ENCODE measurements at regions not wholly inside any gene's neighbourhood (a gene's known extent, or its start where the extent isn't known, plus 50 kb on each side); places are given as distances from the start of the nearest gene placed in this dataset.

DNA sequence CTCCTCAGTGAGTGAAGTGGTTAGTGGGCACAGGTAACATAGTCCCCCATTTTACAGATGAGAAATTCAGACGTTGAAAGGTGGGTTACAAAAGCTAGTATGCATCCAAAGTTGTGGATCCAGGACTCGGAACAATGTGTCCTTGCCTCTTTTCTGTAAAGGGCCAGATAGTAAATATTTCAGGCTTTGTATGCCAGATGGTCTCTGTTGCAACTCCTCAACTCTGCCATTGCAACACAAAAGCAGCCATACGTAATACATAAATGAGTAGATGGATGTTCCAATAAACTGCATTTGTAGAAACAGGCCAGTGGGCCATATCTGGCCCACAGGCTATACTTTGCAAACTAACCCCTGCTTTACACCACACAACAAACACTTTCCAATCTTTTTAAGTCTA is 166.6 kb upstream of the PKDCC start:
- DNase-seq (ENCODE audit: low read depth) = no peak
- no peak overlapping the region for H3K4me3 ChIP-seq (ENCODE audit: low read length)
- TF ChIP-seq, protein P1, sequence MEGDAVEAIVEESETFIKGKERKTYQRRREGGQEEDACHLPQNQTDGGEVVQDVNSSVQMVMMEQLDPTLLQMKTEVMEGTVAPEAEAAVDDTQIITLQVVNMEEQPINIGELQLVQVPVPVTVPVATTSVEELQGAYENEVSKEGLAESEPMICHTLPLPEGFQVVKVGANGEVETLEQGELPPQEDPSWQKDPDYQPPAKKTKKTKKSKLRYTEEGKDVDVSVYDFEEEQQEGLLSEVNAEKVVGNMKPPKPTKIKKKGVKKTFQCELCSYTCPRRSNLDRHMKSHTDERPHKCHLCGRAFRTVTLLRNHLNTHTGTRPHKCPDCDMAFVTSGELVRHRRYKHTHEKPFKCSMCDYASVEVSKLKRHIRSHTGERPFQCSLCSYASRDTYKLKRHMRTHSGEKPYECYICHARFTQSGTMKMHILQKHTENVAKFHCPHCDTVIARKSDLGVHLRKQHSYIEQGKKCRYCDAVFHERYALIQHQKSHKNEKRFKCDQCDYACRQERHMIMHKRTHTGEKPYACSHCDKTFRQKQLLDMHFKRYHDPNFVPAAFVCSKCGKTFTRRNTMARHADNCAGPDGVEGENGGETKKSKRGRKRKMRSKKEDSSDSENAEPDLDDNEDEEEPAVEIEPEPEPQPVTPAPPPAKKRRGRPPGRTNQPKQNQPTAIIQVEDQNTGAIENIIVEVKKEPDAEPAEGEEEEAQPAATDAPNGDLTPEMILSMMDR (conservative IDR thresholded peaks at IDR 0.05; ENCODE audit: low read depth, low read length) = no peak

DNA sequence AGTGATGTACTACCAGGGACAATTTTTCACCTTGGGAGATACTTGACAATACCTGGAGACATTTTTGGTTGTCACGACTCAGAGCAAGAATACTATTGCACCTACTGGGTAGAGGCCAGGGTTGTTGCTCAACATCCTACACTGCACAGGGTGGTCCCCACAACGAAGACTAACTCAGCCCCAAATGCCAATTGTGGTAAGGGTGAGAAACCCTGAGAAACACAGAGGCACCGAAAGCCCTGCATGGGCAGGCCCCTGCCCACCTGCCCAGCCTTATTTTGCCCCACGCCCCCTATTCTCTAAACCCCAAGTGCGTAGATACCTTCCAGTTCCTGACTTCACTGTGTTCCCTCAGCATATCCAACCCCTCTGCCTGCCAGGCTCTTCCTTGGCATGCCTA is 163.1 kb upstream of the PKDCC start:
- no peak for DNase-seq (ENCODE audit: low read depth)
- TF ChIP-seq, protein P1 (conservative IDR thresholded peaks at IDR 0.05; ENCODE audit: low read depth, low read length) = no peak
- no peak overlapping the region for H3K4me3 ChIP-seq (ENCODE audit: low read length)

GRCh38 chr2:41886145-41886664 is 161.6 kb upstream of the PKDCC start:
- no peak overlapping the region for H3K4me3 ChIP-seq (ENCODE audit: low read length)
- no peak for DNase-seq (ENCODE audit: low read depth)
- TF ChIP-seq, protein P1 (conservative IDR thresholded peaks at IDR 0.05; ENCODE audit: low read depth, low read length) = no peak

DNA sequence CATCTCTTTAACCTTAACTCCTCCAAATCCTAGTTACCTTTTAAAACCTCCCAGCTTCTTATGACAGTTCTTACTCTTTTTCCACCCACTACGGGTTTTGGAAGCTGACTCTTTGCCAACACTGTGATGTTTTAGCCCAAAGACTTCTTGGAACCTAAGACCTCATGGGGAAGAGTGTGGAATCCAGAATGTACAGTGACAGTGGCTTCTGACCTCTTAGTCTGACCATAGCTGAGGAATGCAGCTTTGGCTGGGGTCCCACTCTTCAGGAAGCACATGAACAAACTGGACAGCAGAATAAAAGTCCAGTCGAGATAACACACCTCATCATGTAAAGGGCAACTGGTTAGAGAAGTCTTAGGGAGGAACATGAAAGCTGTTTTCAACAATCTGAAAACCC is 161.1 kb upstream of the PKDCC start:
- TF ChIP-seq, protein P1 (conservative IDR thresholded peaks at IDR 0.05; ENCODE audit: low read depth, low read length) = no peak
- H3K4me3 ChIP-seq (ENCODE audit: low read length) = no peak overlapping the region
- DNase-seq (ENCODE audit: low read depth) = no peak

GRCh38 chr2:41890341-41890740 is 157.5 kb upstream of the PKDCC start:
- TF ChIP-seq, protein P1 (conservative IDR thresholded peaks at IDR 0.05; ENCODE audit: low read depth, low read length) = no peak
- H3K4me3 ChIP-seq (ENCODE audit: low read length) = no peak overlapping the region
- DNase-seq (ENCODE audit: low read depth) = no peak

DNA sequence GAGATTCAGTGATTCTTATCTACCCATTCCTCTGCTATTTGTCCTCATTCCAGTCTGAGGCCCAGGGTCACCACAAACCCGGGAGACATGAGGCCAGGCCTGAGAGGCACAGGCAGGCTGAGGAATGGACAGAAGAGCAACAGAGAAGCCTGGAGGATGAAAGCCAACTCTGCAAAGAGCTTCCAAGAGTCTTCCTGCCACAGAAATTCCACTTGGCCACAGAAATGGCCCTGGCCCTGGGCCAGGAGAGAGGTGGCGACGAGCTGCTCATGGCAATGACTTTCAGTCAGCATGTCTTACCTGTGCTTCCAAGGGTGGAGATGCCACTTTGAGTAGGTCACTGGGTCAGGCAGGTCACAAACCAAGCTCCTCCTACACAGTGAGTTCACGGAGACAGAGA is 155.3 kb upstream of the PKDCC start:
- TF ChIP-seq, protein P1 (conservative IDR thresholded peaks at IDR 0.05; ENCODE audit: low read depth, low read length) = no peak
- DNase-seq (ENCODE audit: low read depth) = no peak
- H3K4me3 ChIP-seq (ENCODE audit: low read length) = no peak overlapping the region

GRCh38 chr2:41894563-41895333 is 153.1 kb upstream of the PKDCC start:
- no peak overlapping the region for H3K4me3 ChIP-seq (ENCODE audit: low read length)
- no peak for DNase-seq (ENCODE audit: low read depth)
- TF ChIP-seq, protein P1 (conservative IDR thresholded peaks at IDR 0.05; ENCODE audit: low read depth, low read length) = no peak

Measured in retinal pigment epithelial cell (primary cell).